ENCODE measurements at regions not wholly inside any gene's neighbourhood (a gene's known extent, or its start where the extent isn't known, plus 50 kb on each side); places are given as distances from the start of the nearest gene placed in this dataset.

- DNase-seq (ENCODE audit: low read depth in 2 of 2), result no peak
These were observed 197.3 kb downstream of the MACC1 start for GRCh38 chr7:20019757-20020432.

DNA sequence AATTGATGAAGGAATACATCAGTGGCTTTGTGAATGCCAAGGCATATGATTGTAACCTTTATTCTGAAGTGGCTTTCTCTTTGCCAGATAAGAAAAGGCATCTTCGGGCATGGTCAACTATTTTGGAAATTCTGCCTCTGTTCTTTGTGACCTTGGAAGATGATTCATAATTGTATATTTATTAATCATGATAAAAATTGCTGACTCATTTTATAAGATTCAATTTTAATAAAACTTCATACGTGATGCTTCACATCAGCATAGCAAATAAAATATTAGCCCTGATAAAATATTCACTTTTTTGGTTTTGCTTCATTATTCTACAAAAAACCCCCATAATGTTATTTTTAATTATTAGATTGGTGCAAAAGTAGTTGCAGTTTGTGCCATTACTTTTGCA is 200.5 kb downstream of the MACC1 start:
- DNase-seq (ENCODE audit: low read depth in 2 of 2), result no peak
- no peak overlapping the region for H3K4me3 ChIP-seq (replicated peaks in 1 of 4; ENCODE audit: control extremely low read depth in 1 of 4, insufficient read depth in 1 of 4, low read depth in 3 of 4, low read length in 4 of 4)
- H3K9ac ChIP-seq (ENCODE audit: insufficient read depth, low read length), result no peak overlapping the region
- no peak overlapping the region for H3K4me2 ChIP-seq (ENCODE audit: extremely low read depth, insufficient read depth, low read length)
- no peaks in the 10 kb centered on the region for H3K9me3 ChIP-seq (ENCODE audit: control insufficient read depth, insufficient read depth, low read depth, low read length)
- H2AFZ ChIP-seq (ENCODE audit: low read length), result no peak overlapping the region
- H3K27ac ChIP-seq (ENCODE audit: insufficient read depth, low read length), result no peak overlapping the region
- H3K4me1 ChIP-seq (ENCODE audit: control insufficient read depth, extremely low read depth, insufficient read depth, low read length), result no peaks in the 10 kb centered on the region
- no peaks in the 10 kb centered on the region for H3K36me3 ChIP-seq (ENCODE audit: control insufficient read depth, insufficient read depth, low read length)
- H3K27me3 ChIP-seq (ENCODE audit: control insufficient read depth, insufficient read depth, low read length), result no peaks in the 10 kb centered on the region
- no peaks in the 10 kb centered on the region for H3K79me2 ChIP-seq (ENCODE audit: control insufficient read depth, insufficient read depth, low read length)
- H4K20me1 ChIP-seq (ENCODE audit: control insufficient read depth, extremely low read depth, insufficient read depth, low read length), result no peaks in the 10 kb centered on the region
- TF ChIP-seq, protein P1, sequence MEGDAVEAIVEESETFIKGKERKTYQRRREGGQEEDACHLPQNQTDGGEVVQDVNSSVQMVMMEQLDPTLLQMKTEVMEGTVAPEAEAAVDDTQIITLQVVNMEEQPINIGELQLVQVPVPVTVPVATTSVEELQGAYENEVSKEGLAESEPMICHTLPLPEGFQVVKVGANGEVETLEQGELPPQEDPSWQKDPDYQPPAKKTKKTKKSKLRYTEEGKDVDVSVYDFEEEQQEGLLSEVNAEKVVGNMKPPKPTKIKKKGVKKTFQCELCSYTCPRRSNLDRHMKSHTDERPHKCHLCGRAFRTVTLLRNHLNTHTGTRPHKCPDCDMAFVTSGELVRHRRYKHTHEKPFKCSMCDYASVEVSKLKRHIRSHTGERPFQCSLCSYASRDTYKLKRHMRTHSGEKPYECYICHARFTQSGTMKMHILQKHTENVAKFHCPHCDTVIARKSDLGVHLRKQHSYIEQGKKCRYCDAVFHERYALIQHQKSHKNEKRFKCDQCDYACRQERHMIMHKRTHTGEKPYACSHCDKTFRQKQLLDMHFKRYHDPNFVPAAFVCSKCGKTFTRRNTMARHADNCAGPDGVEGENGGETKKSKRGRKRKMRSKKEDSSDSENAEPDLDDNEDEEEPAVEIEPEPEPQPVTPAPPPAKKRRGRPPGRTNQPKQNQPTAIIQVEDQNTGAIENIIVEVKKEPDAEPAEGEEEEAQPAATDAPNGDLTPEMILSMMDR (conservative IDR thresholded peaks at IDR 0.05 in 1 of 2, IDR thresholded peaks at IDR 0.05 in 1 of 2; ENCODE audit: low read depth in 1 of 2, low read length in 2 of 2), result no peak
- TF ChIP-seq EZH2 (IDR thresholded peaks at IDR 0.05; ENCODE audit: low read length, missing control alignments), result no peak

More at GRCh38 chr7:20019757-20020432, 197.3 kb downstream of the MACC1 start:
- Histone ChIP-seq H3K4me1 (ENCODE audit: control insufficient read depth, extremely low read depth, insufficient read depth, low read length) (no peaks in the 10 kb centered on the region), H3K36me3 (ENCODE audit: control insufficient read depth, insufficient read depth, low read length) (no peaks in the 10 kb centered on the region), H3K4me3 (replicated peaks in 1 of 4; ENCODE audit: control extremely low read depth in 1 of 4, insufficient read depth in 1 of 4, low read depth in 3 of 4, low read length in 4 of 4) (no peak overlapping the region), H3K9me3 (ENCODE audit: control insufficient read depth, insufficient read depth, low read depth, low read length) (no peaks in the 10 kb centered on the region), H3K79me2 (ENCODE audit: control insufficient read depth, insufficient read depth, low read length) (no peaks in the 10 kb centered on the region), H2AFZ (ENCODE audit: low read length) (no peak overlapping the region), H3K4me2 (ENCODE audit: extremely low read depth, insufficient read depth, low read length) (no peak overlapping the region), H3K9ac (ENCODE audit: insufficient read depth, low read length) (no peak overlapping the region), H3K27ac (ENCODE audit: insufficient read depth, low read length) (no peak overlapping the region), H3K27me3 (ENCODE audit: control insufficient read depth, insufficient read depth, low read length) (no peaks in the 10 kb centered on the region), H4K20me1 (ENCODE audit: control insufficient read depth, extremely low read depth, insufficient read depth, low read length) (no peaks in the 10 kb centered on the region)
- TF ChIP-seq, protein P1 (conservative IDR thresholded peaks at IDR 0.05 in 1 of 2, IDR thresholded peaks at IDR 0.05 in 1 of 2; ENCODE audit: low read depth in 1 of 2, low read length in 2 of 2), result no peak
- TF ChIP-seq EZH2 (IDR thresholded peaks at IDR 0.05; ENCODE audit: low read length, missing control alignments), result no peak

DNA sequence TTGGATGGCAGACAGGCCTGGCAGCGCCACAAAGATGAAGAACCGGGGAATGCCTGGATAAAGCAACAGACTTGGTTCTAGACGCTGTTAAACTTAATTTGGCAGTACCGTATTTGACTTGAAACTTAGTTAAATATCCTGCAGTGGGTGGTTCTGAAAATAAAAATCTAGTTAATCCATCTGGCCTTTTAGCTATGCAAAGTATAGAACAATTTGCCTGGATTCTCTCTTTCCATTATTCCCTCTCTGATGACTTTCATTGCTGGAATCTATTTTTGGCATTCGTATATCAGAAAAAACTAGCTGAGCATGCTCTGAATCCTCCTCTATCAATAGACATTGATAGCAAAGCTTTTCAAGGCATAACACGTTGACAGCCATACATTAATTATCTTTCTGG is 203.6 kb downstream of the MACC1 start:
- no peaks in the 10 kb centered on the region for H3K4me1 ChIP-seq (ENCODE audit: control insufficient read depth, extremely low read depth, insufficient read depth, low read length)
- no peaks in the 10 kb centered on the region for H3K9me3 ChIP-seq (ENCODE audit: control insufficient read depth, insufficient read depth, low read depth, low read length)
- no peak overlapping the region for H2AFZ ChIP-seq (ENCODE audit: low read length)
- TF ChIP-seq, protein P1 (conservative IDR thresholded peaks at IDR 0.05 in 1 of 2, IDR thresholded peaks at IDR 0.05 in 1 of 2; ENCODE audit: low read depth in 1 of 2, low read length in 2 of 2), result no peak
- TF ChIP-seq EZH2 (IDR thresholded peaks at IDR 0.05; ENCODE audit: low read length, missing control alignments), result no peak
- H3K4me2 ChIP-seq (ENCODE audit: extremely low read depth, insufficient read depth, low read length), result no peak overlapping the region
- peak in 1 of 2 donors; percentile 29 for DNase-seq (ENCODE audit: low read depth in 2 of 2)
- H3K36me3 ChIP-seq (ENCODE audit: control insufficient read depth, insufficient read depth, low read length), result no peaks in the 10 kb centered on the region
- no peak overlapping the region for H3K4me3 ChIP-seq (replicated peaks in 1 of 4; ENCODE audit: control extremely low read depth in 1 of 4, insufficient read depth in 1 of 4, low read depth in 3 of 4, low read length in 4 of 4)
- H3K27me3 ChIP-seq (ENCODE audit: control insufficient read depth, insufficient read depth, low read length), result no peaks in the 10 kb centered on the region
- H3K9ac ChIP-seq (ENCODE audit: insufficient read depth, low read length), result no peak overlapping the region
- H4K20me1 ChIP-seq (ENCODE audit: control insufficient read depth, extremely low read depth, insufficient read depth, low read length), result no peaks in the 10 kb centered on the region
- H3K79me2 ChIP-seq (ENCODE audit: control insufficient read depth, insufficient read depth, low read length), result no peaks in the 10 kb centered on the region
- no peak overlapping the region for H3K27ac ChIP-seq (ENCODE audit: insufficient read depth, low read length)
